ENCODE measurements at regions not wholly inside any gene's neighbourhood (a gene's known extent, or its start where the extent isn't known, plus 50 kb on each side); places are given as distances from the start of the nearest gene placed in this dataset.

DNA sequence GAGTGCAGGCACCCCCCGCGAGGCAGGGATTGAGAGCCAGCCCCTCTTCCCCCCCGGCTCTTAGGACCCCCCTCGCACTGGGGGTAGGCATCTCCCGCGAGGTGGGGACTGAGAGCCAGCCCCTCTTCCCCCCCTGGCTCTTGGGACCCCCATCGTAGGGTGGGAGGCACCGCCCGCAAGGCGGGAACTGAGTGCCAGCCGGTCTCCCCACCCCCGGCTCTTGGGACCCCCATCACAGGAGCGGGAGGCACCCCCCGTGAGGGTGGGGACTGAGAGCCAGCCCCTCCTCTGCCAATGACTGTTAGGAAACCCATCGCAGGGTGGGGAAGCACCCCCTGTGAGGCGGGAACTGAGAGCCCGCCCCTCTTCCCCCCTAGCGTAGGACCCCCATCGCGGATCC, 363.4 kb upstream of the SPRY2 start:
- TF ChIP-seq, protein P1, sequence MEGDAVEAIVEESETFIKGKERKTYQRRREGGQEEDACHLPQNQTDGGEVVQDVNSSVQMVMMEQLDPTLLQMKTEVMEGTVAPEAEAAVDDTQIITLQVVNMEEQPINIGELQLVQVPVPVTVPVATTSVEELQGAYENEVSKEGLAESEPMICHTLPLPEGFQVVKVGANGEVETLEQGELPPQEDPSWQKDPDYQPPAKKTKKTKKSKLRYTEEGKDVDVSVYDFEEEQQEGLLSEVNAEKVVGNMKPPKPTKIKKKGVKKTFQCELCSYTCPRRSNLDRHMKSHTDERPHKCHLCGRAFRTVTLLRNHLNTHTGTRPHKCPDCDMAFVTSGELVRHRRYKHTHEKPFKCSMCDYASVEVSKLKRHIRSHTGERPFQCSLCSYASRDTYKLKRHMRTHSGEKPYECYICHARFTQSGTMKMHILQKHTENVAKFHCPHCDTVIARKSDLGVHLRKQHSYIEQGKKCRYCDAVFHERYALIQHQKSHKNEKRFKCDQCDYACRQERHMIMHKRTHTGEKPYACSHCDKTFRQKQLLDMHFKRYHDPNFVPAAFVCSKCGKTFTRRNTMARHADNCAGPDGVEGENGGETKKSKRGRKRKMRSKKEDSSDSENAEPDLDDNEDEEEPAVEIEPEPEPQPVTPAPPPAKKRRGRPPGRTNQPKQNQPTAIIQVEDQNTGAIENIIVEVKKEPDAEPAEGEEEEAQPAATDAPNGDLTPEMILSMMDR (IDR thresholded peaks at IDR 0.05) = no peak
- no peak for TF ChIP-seq POLR2AphosphoS5 (IDR thresholded peaks at IDR 0.05)

All from gastroesophageal sphincter (tissue), 3 donors.